ENCODE measurements at regions not wholly inside any gene's neighbourhood (a gene's known extent, or its start where the extent isn't known, plus 50 kb on each side); places are given as distances from the start of the nearest gene placed in this dataset.
"Not testable (repeated sequence)": the region's sequence is repeated elsewhere in the genome, so short reads cannot be mapped to it uniquely, and the experiment has no call there.

DNA sequence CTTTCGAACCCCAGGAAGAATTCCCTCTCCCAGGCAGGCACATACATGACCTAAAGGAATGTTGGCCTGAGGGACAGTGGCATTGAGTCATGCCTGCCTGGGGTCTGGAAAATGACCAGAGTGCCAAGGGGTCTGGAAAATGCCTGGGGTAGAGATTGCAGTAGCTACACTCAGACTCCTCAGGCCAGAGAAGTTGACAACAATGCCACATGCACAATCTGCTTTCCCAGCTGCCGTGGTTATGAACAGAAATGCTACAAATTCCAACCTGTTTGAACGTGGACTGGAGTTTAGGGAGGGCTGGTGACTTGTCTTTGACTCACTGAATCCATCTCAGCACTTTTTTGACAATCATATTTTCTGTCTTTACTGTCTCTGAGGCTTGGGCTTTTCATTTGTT is 250.0 kb downstream of the ABCC12 start:
- DNase-seq (ENCODE audit: low spot score) = no peak

- no peak for DNase-seq (ENCODE audit: low spot score)
These were observed 251.1 kb downstream of the ABCC12 start for GRCh38 chr16:47904691-47905090.

GRCh38 chr16:47903470-47903869 is 252.3 kb downstream of the ABCC12 start:
- no peak for DNase-seq (ENCODE audit: low spot score)

- DNase-seq (ENCODE audit: low spot score) = not testable (repeated sequence)
These were observed 258.7 kb downstream of the ABCC12 start for GRCh38 chr16:47897105-47897504.

GRCh38 chr16:47895146-47895545 is 260.6 kb downstream of the ABCC12 start:
- DNase-seq (ENCODE audit: low spot score) = no peak

DNA sequence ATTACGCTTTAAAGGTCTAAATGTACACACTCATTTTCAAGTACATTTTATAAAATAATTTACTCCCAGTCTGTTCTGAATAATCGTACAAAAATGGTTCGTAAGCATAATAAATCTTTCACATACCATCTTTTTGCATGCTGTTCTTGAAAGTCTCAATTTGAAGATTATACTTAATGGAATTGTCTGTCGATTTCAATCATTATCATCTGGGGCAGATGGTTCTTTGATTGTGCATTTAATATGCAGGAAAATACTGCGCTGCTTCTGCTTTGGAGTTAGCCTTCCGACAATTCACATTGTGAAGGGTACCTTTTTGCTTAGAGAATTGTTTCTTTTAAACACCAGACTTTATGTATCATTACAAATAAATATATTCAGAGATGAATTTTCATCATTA is 262.8 kb downstream of the ABCC12 start:
- DNase-seq (ENCODE audit: low spot score) = no peak

- DNase-seq (ENCODE audit: low spot score) = no peak
These were observed 267.1 kb downstream of the ABCC12 start for GRCh38 chr16:47888734-47889133.

- no peak for DNase-seq (ENCODE audit: low spot score)
These were observed 267.7 kb downstream of the ABCC12 start for GRCh38 chr16:47888142-47888541.

DNA sequence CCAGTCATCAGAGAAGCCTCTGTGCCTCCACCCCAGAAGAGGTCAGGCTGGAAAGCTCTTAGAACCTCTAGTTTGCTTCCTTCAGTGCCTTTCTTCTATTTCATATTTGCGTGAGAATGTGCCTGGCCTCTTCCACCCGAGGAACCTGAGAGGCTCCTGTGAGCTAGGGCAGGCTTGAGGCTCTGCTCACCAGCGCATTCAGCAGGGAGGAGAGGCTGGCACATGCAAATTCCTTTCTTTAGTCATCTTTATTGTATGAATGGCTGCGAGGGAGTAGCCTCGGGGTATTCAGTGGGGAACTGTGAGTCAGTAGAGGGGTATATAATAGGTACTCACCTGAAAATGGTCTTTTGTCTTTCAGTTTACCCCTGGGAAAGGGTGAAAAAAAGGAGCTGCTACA is 268.3 kb downstream of the ABCC12 start:
- no peak for DNase-seq (ENCODE audit: low spot score)

GRCh38 chr16:47886631-47887415 is 269.0 kb downstream of the ABCC12 start:
- DNase-seq (ENCODE audit: low spot score) = no peak

DNA sequence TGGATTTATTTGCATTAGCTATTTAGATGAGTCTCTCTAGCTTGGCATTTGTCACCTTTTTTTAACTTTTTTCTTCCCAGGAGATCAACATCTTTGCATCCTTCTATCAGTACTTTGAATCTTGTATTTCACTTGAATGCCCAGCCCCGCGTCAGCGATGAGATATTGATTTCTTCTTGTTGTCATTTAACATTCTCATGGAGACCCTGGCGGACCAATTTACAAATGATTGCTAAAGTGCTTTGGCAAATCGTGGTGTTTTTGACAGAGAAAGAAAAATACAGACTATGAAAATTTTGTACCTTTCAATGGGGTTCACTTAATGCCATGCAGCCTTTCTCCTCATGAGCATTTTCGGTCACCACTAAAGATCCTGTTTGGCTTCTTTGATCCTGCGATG is 269.7 kb downstream of the ABCC12 start:
- DNase-seq (ENCODE audit: low spot score) = no peak

DNA sequence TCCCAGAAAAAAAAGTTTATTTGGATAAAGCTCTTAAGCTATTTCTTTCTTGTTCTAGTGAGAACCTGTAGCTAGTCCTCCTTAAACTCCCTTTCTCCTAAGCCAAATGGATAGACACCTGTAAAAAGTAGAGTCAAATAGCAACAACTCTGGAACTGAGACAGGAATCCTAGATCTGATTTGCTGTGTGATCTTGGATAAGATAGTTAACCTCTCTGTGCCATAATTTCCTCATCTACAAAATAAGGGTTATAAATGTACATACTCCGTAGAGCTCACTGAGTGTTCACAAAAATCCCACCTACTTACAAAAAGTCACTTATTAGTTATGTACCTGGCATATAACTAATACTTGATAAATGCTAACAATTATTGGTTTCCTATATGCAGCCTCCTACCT is 270.3 kb downstream of the ABCC12 start:
- no peak for DNase-seq (ENCODE audit: low spot score)

DNA sequence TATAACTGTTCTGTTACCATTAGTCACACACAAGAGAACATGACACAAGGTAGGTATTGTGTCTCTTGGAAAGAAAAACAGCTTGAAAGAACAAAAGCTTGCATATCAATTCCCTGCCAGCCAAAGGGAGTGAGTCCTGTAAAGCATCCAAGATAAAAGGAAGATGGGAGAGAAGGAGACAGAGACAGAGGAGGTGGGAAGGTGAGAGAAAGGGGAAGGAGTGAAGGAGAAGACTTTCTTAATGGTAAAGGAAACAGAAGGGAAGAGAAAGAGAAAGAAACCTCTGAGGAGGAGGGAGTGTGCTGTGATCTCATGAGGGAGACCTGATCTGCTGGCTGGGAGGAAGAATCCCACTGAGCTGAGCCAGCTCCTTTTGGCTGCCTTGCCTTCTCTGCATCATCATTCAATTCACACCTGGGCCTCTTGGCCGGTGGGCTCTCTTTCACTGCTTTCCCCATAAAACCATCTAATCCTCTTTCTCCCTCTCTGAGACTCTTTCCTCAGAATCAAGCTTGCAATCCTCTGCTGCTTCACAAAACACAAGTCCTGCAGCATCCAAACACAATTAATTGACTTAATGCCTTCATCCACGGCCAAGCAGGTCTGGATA is 271.6 kb downstream of the ABCC12 start:
- DNase-seq (ENCODE audit: low spot score) = no peak

GRCh38 chr16:47881574-47881973 is 274.2 kb downstream of the ABCC12 start:
- no peak for DNase-seq (ENCODE audit: low spot score)

GRCh38 chr16:47880653-47881052 is 275.1 kb downstream of the ABCC12 start:
- no peak for DNase-seq (ENCODE audit: low spot score)

DNA sequence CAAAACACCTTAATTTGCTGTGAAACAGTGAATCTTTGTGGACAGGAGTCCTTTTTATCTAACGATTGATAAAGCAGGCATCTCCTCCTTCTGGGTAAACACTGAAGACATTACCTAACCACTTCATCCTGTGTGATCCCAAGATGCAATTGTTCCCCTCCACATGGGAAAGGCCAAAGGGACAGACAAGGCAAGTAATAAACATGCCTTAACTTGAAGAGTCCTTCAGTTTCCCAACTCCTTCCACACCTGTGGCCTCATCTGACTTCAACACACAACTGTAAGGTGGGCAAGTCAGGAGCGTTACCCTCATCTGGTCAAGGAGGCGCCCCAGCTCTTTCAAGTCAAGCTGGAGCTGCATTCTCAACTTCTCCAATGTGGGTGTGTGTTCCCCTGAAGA is 278.6 kb downstream of the ABCC12 start:
- DNase-seq (ENCODE audit: low spot score) = no peak

- DNase-seq (ENCODE audit: low spot score) = no peak
These were observed 279.3 kb downstream of the ABCC12 start for GRCh38 chr16:47876511-47876910.

- DNase-seq (ENCODE audit: low spot score) = no peak
These were observed 282.4 kb downstream of the ABCC12 start for GRCh38 chr16:47873434-47873833.

DNA sequence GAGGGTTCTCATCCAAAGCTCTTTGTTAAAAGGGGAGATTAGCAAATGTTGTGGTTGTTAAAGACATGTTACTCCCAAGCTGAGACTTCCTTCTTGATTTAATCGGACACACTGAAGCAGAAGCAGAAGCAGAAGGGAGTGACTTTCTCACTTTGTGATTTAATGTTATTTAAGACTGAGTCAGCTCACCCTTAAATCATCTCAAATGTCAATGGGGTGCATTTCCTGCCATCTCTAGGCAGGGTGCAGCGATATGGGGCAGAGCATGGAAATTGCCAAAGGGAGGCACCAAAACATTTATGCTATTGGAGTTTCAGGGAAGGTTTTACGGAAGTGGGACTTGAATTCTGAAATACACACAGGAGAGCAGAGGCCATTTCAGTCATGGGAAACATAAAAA is 283.6 kb downstream of the ABCC12 start:
- no peak for DNase-seq (ENCODE audit: low spot score)

- no peak for DNase-seq (ENCODE audit: low spot score)
These were observed 289.4 kb downstream of the ABCC12 start for GRCh38 chr16:47866423-47866822.

DNA sequence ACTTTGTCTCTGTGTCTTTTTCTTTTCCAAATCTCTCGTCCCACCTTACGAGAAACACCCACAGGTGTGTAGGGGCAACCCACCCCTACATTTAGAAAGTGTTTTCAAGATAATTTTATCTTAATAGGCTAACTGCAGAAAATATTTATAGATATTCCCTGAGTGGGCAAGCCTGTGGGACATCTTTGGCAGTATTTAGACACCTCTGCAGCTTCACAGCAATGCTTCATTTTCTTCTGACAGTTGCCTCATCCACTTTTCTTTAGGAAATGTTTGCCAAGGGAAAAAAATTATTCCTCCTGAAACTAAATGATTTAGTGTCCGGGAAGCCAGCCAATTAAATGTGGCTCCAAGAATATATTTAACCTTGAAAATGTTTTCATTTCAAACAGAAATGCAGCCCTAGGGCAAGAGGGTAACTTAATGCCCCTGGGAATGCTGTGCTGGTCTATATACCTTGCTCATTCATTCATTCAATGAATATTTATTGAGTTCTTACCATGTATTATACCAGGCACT is 290.4 kb downstream of the ABCC12 start:
- DNase-seq (ENCODE audit: low spot score) = no peak

DNA sequence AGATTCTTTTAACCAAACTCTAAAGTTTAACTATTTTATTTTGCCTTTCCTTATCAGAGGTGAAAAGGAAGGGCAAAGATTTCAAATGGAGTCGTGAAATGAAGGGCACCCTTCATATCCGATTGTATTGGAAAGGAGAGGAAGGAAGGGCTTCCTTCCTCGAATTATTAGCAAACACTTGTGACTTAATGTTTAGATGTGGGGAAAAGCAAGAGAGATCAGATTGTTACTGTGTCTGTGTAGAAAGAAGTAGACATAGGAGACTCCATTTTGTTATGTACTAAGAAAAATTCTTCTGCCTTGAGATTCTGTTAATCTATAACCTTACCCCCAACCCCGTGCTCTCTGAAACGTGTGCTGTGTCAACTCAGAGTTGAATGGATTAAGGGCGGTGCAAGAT is 291.5 kb downstream of the ABCC12 start:
- not testable (repeated sequence) for DNase-seq (ENCODE audit: low spot score)

- no peak for DNase-seq (ENCODE audit: low spot score)
These were observed 293.8 kb downstream of the ABCC12 start for GRCh38 chr16:47861999-47862398.
